GM12872 (cell line): ENCODE measurements at regions not wholly inside any gene's neighbourhood (a gene's known extent, or its start where the extent isn't known, plus 50 kb on each side); places are given as distances from the start of the nearest gene placed in this dataset.

Experiments used
- TF ChIP-seq, protein P1 (sequence below): IDR thresholded peaks from 3 replicates; pipeline ENCODE4 v1.5.1; 2011; ENCODE audit warnings: low read depth, mild to moderate bottlenecking, low read length, moderate library complexity; ENCODE audit not compliant: insufficient read depth

DNA sequence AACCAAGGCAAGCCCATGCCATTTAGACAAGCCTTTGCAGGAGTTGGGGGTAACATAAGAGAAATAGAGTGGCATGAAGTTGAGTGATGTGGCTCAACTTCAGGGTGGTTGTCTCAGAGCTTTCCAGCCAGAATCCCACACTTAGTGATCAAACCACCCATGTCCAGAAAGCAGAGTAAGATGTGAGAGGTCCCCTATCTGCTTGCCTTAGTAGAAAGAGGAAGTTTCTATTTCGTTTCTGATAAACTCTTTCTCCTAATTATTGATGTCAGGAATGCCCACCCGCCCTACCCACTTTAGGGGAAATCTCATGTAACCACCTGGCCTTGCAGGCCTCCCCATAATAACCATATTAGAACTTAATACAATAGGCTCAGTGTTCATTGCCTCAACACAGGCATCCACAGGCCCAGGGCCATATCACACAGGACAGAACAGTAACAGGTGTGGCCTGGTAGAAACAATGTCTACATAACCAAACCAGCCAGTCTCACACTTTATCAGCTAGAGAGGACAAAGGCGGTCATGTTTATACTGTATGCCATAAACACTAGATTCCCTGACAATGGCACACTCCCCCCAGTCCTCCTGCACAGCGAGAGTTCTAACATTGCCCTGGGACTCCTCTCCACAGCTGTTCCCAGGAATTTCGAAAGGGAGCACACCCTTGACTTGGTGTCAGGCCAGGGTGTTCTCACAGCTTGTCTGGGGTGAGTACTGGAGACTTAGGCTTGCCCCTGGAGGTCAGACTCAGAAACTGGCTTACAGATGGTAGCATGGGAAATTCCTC, 364.4 kb downstream of the CXCL12 start:
- TF ChIP-seq, protein P1, sequence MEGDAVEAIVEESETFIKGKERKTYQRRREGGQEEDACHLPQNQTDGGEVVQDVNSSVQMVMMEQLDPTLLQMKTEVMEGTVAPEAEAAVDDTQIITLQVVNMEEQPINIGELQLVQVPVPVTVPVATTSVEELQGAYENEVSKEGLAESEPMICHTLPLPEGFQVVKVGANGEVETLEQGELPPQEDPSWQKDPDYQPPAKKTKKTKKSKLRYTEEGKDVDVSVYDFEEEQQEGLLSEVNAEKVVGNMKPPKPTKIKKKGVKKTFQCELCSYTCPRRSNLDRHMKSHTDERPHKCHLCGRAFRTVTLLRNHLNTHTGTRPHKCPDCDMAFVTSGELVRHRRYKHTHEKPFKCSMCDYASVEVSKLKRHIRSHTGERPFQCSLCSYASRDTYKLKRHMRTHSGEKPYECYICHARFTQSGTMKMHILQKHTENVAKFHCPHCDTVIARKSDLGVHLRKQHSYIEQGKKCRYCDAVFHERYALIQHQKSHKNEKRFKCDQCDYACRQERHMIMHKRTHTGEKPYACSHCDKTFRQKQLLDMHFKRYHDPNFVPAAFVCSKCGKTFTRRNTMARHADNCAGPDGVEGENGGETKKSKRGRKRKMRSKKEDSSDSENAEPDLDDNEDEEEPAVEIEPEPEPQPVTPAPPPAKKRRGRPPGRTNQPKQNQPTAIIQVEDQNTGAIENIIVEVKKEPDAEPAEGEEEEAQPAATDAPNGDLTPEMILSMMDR = no peak

- TF ChIP-seq, protein P1 = no peak
These were observed 367.3 kb downstream of the CXCL12 start for GRCh38 chr10:44017483-44018145.

DNA sequence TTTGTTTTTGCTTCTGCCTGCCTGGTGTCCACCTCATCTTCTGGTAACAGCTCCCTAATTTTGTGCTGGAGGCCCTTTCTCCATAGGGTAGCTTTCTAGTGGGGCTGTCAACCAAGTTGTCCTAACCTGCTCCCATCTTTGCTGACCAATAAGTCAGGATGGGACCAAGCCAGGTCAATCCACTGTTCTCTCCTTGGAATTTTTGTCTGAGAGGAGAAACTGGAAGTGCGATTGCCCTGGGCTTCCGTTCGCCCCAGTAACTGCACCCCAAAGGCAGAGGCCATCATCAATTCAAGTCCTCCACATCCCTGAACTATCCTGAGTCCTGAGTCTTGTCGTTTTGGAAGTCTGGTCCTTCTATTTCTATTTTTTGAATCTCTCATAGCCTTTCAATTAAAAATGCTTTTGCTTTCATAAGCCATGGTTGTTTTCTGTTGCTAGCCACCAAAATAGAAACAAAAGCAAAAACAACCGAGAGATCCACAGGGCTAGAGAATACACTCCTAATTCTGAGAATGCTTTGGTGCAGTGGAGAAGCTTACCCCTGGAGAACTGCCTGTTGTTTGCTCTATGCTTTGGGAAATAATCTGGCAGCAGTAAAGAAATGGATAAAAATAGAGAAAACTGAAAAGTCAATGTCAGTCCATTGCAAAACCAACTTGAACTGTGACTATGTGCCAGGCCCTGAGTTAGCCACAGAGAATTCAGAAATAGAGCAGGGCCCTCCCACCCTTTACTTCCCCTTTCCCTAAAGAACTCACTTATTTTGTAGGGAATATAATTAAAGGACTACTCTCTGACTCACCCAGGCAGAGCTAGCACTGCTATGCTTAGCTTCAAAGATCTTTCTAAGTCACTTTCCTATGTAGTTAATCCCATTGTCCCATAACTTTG, 368.1 kb downstream of the CXCL12 start:
- TF ChIP-seq, protein P1 = no peak

- TF ChIP-seq, protein P1 = no peak
These were observed 367.2 kb upstream of the ZNF32 start for GRCh38 chr10:44015702-44016500.

- TF ChIP-seq, protein P1 = no peak
These were observed 366.1 kb upstream of the ZNF32 start for GRCh38 chr10:44014644-44015250.

- TF ChIP-seq, protein P1 = no peak
These were observed 365.3 kb upstream of the ZNF32 start for GRCh38 chr10:44013981-44014380.
